Activated CD4-positive, CD25-positive, alpha-beta regulatory T cell treated with anti-CD3 and anti-CD28 coated beads, Interleukin-2, amount 50 U/mL, for 16 hours (primary cell): ENCODE measurements at regions not wholly inside any gene's neighbourhood (a gene's known extent, or its start where the extent isn't known, plus 50 kb on each side); places are given as distances from the start of the nearest gene placed in this dataset.

ENCODE experiments used
- DNase-seq: peaks from one replicate; pipeline ENCODE4 v3.0.0-alpha.2; 2020; ENCODE audit warnings: low read depth, low spot score

DNA sequence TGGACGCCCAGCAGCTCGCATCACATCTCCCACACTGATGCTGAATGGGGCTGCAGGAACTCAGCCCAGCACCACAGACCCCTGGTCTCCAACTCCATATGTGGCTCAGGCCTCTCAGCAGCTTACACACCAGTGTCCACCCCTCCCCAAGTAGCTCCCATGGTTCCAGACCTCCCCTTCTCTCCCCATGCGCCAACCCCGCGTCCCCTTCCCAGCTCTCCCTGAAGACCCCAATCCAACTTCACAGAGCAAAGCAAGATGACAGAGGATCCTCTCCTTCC, 188.9 kb downstream of the SH3BP4 start:
- DNase-seq, result no peak

DNA sequence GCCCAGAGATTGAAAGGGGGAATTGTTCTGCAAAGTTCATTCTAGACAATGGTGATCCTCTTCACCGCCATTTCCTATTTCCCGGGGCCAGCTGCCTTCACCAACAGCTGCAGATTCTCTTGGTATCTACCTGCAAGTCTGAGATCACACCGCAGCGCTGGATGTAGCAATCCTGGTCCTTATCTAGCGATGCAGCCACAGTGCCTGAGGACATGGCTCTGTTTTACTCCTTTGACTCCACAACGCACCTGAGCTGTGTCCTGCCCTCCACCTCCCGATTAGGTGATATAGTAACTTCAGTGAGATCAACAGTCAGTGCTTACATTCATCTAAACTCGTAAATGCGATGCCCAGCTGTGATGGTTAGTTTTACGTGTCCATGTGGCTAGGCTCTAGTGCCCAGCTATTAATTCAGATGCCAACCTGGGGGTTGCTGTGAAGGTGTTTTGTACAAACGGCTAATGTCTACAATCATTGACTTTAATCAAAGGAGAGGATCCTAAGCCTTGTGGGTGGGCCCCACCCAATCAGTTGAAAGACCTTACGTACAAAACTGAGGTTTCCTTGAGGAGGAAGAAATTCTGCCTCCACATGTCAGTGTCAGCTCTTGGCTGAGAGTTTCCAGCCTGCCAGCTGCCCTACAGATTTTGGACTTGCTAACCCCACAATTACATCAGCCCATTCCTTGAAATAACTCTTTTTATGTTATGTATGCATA, 189.8 kb downstream of the SH3BP4 start:
- DNase-seq, result no peak

GRCh38 chr2:235142601-235143000, 190.8 kb downstream of the SH3BP4 start:
- DNase-seq, result no peak

- no peak for DNase-seq
These were observed 192.0 kb downstream of the SH3BP4 start for GRCh38 chr2:235143789-235144188.

DNA sequence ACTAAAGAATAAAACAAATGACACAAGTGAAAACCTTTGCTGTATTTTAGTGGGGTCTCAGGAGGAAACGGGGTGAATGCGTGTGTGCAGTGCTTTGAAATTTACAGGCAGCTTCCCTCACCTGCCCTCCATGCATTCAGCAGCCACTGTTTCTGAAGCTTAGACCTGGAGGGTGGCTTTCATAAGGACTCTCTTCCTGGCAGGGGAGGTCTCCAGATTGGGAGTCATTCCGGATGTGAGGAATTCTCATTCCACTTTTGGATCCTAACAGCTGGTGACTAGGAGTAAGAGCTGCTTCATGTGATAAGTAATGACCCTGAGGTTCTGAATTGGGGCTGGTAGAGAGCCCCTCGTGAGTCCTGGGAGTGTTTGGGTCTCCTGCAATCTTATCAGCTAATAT, 192.5 kb downstream of the SH3BP4 start:
- DNase-seq, result no peak

GRCh38 chr2:235146206-235146605, 194.4 kb downstream of the SH3BP4 start:
- no peak for DNase-seq

GRCh38 chr2:235146871-235147565, 195.2 kb downstream of the SH3BP4 start:
- DNase-seq, result no peak

GRCh38 chr2:235148201-235149170, 196.7 kb downstream of the SH3BP4 start:
- no peak for DNase-seq

DNA sequence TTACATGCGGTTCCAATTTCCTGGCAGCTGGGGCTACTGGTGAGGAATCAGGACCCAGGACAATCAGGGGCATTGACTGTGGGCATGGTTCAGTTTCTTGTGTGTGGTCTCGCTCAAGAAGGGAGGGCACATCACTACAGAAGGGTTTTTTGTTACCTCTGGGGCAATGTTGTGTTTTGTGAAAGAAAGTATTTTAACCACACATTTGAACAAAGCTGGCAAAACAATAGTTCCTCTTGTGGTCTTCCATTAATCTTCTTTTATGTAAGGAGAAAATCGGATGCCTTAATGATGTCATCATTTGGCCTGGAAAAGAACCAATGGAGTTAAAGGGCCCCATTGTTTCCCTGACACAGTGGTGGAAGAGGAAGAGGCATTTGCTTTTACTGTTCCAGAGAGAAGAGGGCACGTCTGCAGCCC, 197.4 kb downstream of the SH3BP4 start:
- DNase-seq, result no peak

DNA sequence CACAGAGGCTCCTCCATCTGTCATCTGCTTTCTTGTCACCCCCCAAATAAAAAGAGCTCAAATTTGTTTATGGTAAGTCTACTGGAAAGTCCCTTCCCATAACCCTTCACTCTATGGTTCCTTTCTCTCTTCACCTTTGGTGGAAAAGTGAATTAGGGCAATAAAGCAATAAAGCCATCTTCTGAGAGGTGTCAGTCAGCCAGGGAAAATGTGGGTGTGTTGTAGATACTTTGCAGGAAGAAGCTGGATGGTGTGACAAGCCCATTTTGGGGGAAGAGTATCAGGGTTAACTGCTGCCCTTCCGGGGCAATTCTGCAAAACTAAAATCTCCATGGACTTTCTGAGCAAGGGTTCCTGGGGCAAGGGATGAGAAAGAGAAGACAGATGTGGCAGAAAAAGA, 197.9 kb downstream of the SH3BP4 start:
- no peak for DNase-seq

DNA sequence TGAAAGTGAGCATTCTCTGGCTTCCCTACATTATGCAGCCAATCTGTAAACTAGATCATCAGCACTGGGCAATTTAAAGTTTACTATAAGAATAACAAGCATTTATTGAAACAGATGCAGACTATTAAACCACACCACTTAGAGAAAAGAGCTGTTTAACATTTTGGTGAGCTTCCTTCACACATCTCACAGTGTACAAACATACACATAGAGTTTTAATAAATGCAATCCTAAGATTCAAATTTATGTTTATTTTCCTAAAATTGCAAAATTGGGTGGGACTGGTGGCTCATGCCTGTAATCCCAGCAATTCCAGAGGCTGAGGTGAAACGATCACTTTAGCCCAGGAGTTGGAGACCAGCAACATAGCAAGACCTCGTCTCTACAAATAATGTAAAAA, 199.3 kb downstream of the SH3BP4 start:
- no peak for DNase-seq

GRCh38 chr2:235155163-235155562, 203.3 kb downstream of the SH3BP4 start:
- no peak for DNase-seq

GRCh38 chr2:235156055-235156454, 204.2 kb downstream of the SH3BP4 start:
- no peak for DNase-seq

- no peak for DNase-seq
These were observed 206.1 kb downstream of the SH3BP4 start for GRCh38 chr2:235157746-235158482.

- DNase-seq, result no peak
These were observed 208.5 kb downstream of the SH3BP4 start for GRCh38 chr2:235160281-235160810.

GRCh38 chr2:235161565-235161964, 209.7 kb downstream of the SH3BP4 start:
- no peak for DNase-seq

- no peak for DNase-seq
These were observed 210.4 kb downstream of the SH3BP4 start for GRCh38 chr2:235162082-235162836.

DNA sequence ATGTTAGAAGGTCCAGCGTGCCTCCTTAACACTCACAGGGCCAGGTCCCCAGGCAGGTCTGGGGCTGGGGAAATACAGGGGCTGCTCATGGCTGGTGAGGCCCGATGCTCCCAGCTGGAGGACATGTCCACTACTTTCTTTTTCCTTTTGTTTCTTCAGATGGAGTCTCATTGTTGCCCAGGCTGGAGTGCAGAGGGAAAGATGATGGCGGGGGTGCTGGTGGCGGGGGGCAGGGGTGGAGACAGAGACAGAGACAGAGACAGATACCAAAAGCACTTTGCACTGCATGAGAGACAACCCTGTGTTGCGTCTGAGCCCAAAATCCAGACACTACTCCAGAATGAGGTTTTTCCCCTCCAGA, 211.0 kb downstream of the SH3BP4 start:
- no peak for DNase-seq

DNA sequence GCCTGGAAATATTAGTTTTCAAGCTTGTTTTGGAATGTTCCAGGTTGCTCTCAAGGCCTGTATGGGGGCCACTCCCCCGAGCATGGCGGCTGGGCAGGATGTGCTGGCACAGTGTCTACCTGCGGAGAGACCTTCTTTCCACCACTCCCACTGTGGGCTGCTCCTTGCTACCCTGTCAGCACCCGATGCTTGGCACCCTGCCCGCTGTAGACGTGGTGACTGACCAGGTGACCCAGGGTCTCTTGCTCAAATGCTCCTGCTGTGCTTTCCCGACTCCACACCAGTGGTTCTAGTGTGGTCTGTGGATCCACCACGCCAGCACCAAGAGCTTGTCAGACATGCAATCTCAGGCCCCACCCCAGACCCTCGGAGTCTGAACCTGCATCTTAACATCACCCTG, 213.3 kb downstream of the SH3BP4 start:
- DNase-seq, result no peak

DNA sequence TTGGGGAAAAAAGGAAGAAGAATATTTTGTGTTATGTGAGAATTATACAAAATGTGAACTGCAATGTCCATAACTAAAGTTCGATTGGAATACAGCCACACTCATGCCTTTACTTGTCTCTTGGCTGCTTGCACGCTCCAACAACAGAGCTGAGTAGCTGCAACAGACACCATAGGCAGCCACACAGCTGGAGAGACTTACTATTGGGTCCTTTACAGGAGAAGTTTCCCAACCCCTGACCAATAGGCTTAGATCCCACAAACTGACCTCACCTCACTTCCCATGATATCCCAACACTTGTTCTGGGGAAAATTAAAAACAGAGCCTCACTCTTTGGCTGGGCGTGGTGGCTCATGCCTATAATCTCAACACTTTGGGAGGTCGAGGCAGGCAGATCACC, 213.8 kb downstream of the SH3BP4 start:
- no peak for DNase-seq
